Activated T-cell treated with anti-CD3 and anti-CD28 coated beads, Interleukin-2, amount 50 U/mL, for 4 hours (primary cell): ENCODE measurements at regions not wholly inside any gene's neighbourhood (a gene's known extent, or its start where the extent isn't known, plus 50 kb on each side); places are given as distances from the start of the nearest gene placed in this dataset.

Experiments
- ATAC-seq, 2 donors: fragments of 200-7000 bp; cut with Tn5 transposase; one replicate each; pipeline ENCODE4 v1.10.0; 2021
- DNase-seq: peaks from one replicate; pipeline ENCODE4 v3.0.0-alpha.2; 2020
- H3K27me3 Mint-ChIP-seq: one replicate; pipeline ENCODE4 v1.8.0; 2021; ENCODE audit warnings: low read depth, mixed read lengths
- H3K36me3 Mint-ChIP-seq: one replicate; pipeline ENCODE4 v1.8.0; 2022; ENCODE audit warnings: mixed read lengths; ENCODE audit not compliant: insufficient read depth
- H3K4me1 Mint-ChIP-seq: one replicate; pipeline ENCODE4 v1.8.0; 2021; ENCODE audit warnings: low read depth, mixed read lengths
- H3K4me3 Mint-ChIP-seq: one replicate; pipeline ENCODE4 v1.8.0; 2021; ENCODE audit warnings: mild to moderate bottlenecking, moderate library complexity, mixed read lengths
- H3K9me3 Mint-ChIP-seq: one replicate; pipeline ENCODE4 v1.8.0; 2021; ENCODE audit warnings: mixed read lengths

DNA sequence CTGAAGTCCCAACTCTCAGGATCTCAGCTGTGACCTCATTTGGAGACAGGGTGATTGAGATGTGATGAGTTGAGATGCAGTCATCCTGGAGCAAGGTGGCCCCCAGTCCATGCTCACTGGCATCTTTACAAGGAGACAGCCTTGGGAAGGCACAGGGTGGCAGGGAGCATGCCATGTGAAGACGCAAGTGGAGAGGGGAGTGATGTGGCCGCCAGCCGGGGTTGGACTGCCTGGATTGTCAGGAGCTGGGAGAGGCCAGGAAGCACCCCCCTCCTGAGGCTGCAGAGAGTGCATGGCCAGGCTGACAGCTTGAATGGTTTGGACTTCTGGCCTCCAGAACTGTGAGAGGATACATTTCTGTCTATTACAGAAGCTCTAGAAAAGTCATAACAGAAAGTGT, 194.4 kb downstream of the UQCRFS1 start:
- Mint-ChIP-seq H3K9me3 (no peaks in the 10 kb centered on the region), H3K36me3 (no peaks in the 10 kb centered on the region), H3K4me1 (no peaks in the 10 kb centered on the region), H3K27me3 (peaks cover 3% of the 10 kb centered on the region), H3K4me3 (no peak overlapping the region)
- DNase-seq: no peak
- ATAC-seq: no peak

GRCh38 chr19:29017788-29018187, 195.2 kb downstream of the UQCRFS1 start:
- DNase-seq: no peak
- Mint-ChIP-seq H3K4me3 (no peak overlapping the region), H3K27me3 (peaks cover 3% of the 10 kb centered on the region), H3K36me3 (no peaks in the 10 kb centered on the region), H3K4me1 (no peaks in the 10 kb centered on the region), H3K9me3 (no peaks in the 10 kb centered on the region)
- no peak for ATAC-seq

- no peaks in the 10 kb centered on the region for H3K36me3 Mint-ChIP-seq
- no peak overlapping the region for H3K4me3 Mint-ChIP-seq
- DNase-seq (no peak), ATAC-seq (no peak)
- H3K9me3 Mint-ChIP-seq: no peaks in the 10 kb centered on the region
- H3K4me1 Mint-ChIP-seq: no peaks in the 10 kb centered on the region
- H3K27me3 Mint-ChIP-seq: peaks cover 3% of the 10 kb centered on the region
These were observed 195.8 kb downstream of the UQCRFS1 start for GRCh38 chr19:29016926-29017760.

- no peak for ATAC-seq
- H3K4me3 Mint-ChIP-seq: no peak overlapping the region
- H3K4me1 Mint-ChIP-seq: no peaks in the 10 kb centered on the region
- peaks cover 3% of the 10 kb centered on the region for H3K27me3 Mint-ChIP-seq
- no peak for DNase-seq
- H3K36me3 Mint-ChIP-seq: no peaks in the 10 kb centered on the region
- H3K9me3 Mint-ChIP-seq: no peaks in the 10 kb centered on the region
These were observed 196.6 kb downstream of the UQCRFS1 start for GRCh38 chr19:29016353-29016752.

GRCh38 chr19:29015569-29015968, 197.4 kb downstream of the UQCRFS1 start:
- Mint-ChIP-seq H3K4me3 (no peak overlapping the region), H3K9me3 (no peaks in the 10 kb centered on the region), H3K27me3 (peaks cover 2% of the 10 kb centered on the region), H3K36me3 (no peaks in the 10 kb centered on the region), H3K4me1 (no peaks in the 10 kb centered on the region)
- DNase-seq (no peak), ATAC-seq (no peak)

DNA sequence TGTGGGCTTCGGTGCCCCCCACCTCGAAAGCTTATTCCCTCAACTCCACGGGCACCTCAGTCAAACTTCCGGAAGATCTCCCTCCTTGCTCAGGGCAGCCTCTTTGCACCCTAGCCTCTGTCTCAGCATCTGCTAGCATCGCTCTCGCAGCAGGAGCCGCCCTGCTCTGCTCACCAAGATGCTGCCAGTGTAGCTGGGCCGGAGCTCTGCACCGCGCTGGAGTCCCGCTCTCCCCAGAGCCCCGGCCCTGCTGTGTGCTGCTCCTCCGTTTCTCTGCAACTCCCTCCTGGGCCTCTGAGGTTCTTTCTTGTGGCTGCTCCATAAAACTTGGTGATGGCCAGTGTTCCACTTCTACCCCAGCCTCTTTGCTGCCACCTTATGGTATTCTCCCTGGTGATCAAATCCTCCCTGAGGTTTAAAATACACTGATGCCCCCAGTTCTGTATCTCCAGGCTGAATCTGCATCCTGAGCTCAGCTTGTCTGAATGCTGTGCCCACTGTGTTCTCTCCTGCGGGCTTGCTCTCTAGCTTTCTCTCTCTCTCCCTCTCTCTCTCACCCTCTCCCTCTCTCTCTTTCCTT, 198.0 kb downstream of the UQCRFS1 start:
- no peaks in the 10 kb centered on the region for H3K4me1 Mint-ChIP-seq
- no peak for DNase-seq
- H3K9me3 Mint-ChIP-seq: no peaks in the 10 kb centered on the region
- no peaks in the 10 kb centered on the region for H3K36me3 Mint-ChIP-seq
- H3K27me3 Mint-ChIP-seq: peaks cover 2% of the 10 kb centered on the region
- ATAC-seq: no peak
- H3K4me3 Mint-ChIP-seq: no peak overlapping the region

- no peak overlapping the region for H3K4me3 Mint-ChIP-seq
- H3K27me3 Mint-ChIP-seq: peaks cover 2% of the 10 kb centered on the region
- no peaks in the 10 kb centered on the region for H3K9me3 Mint-ChIP-seq
- no peak for ATAC-seq
- no peak for DNase-seq
- H3K4me1 Mint-ChIP-seq: no peaks in the 10 kb centered on the region
- H3K36me3 Mint-ChIP-seq: no peaks in the 10 kb centered on the region
These were observed 199.0 kb downstream of the UQCRFS1 start for GRCh38 chr19:29013988-29014387.

GRCh38 chr19:29013325-29013724, 199.6 kb downstream of the UQCRFS1 start:
- no peaks in the 10 kb centered on the region for H3K9me3 Mint-ChIP-seq
- no peaks in the 10 kb centered on the region for H3K4me1 Mint-ChIP-seq
- ATAC-seq: no peak
- DNase-seq: no peak
- no peak overlapping the region for H3K4me3 Mint-ChIP-seq
- H3K27me3 Mint-ChIP-seq: no peaks in the 10 kb centered on the region
- no peaks in the 10 kb centered on the region for H3K36me3 Mint-ChIP-seq

DNA sequence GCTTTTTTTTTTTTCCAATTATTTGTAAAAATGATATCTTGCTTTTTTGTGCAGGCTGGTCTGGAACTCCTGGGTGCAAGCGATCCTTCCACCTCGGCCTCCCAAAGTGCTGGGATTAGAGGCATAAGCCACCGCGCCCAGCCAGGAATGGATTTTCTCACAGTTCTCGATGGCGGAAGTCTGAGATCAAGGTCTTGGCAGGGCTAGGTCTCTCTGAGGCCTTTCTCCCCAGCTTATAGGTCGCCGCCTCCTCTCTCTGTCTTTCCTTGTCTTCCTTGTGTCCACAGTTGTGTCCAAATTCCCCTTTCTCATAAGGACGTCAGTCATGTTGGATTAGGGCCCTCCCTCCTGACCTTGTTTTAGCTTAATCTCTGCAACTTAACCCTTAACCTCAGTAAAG, 200.5 kb downstream of the UQCRFS1 start:
- Mint-ChIP-seq H3K36me3 (no peaks in the 10 kb centered on the region), H3K4me1 (no peaks in the 10 kb centered on the region), H3K4me3 (no peak overlapping the region), H3K9me3 (no peaks in the 10 kb centered on the region), H3K27me3 (no peaks in the 10 kb centered on the region)
- DNase-seq (no peak), ATAC-seq (no peak)

GRCh38 chr19:29010276-29010675, 202.7 kb downstream of the UQCRFS1 start:
- Mint-ChIP-seq H3K4me1 (no peaks in the 10 kb centered on the region), H3K36me3 (no peaks in the 10 kb centered on the region), H3K4me3 (no peak overlapping the region), H3K27me3 (no peaks in the 10 kb centered on the region), H3K9me3 (no peaks in the 10 kb centered on the region)
- DNase-seq: no peak
- no peak for ATAC-seq

GRCh38 chr19:29006057-29006735, 206.8 kb downstream of the UQCRFS1 start:
- no peaks in the 10 kb centered on the region for H3K36me3 Mint-ChIP-seq
- no peak overlapping the region for H3K4me3 Mint-ChIP-seq
- H3K9me3 Mint-ChIP-seq: no peaks in the 10 kb centered on the region
- H3K4me1 Mint-ChIP-seq: no peaks in the 10 kb centered on the region
- H3K27me3 Mint-ChIP-seq: no peaks in the 10 kb centered on the region
- DNase-seq (no peak), ATAC-seq (no peak)

- no peaks in the 10 kb centered on the region for H3K9me3 Mint-ChIP-seq
- no peak for DNase-seq
- no peaks in the 10 kb centered on the region for H3K4me1 Mint-ChIP-seq
- ATAC-seq: no peak
- H3K4me3 Mint-ChIP-seq: no peak overlapping the region
- peaks cover 2% of the 10 kb centered on the region for H3K27me3 Mint-ChIP-seq
- no peaks in the 10 kb centered on the region for H3K36me3 Mint-ChIP-seq
These were observed 208.2 kb downstream of the UQCRFS1 start for GRCh38 chr19:29004796-29005195.

GRCh38 chr19:29003641-29004409, 209.1 kb downstream of the UQCRFS1 start:
- H3K4me1 Mint-ChIP-seq: no peaks in the 10 kb centered on the region
- H3K27me3 Mint-ChIP-seq: peaks cover 2% of the 10 kb centered on the region
- DNase-seq: no peak
- ATAC-seq: no peak
- no peaks in the 10 kb centered on the region for H3K36me3 Mint-ChIP-seq
- no peaks in the 10 kb centered on the region for H3K9me3 Mint-ChIP-seq
- no peak overlapping the region for H3K4me3 Mint-ChIP-seq

DNA sequence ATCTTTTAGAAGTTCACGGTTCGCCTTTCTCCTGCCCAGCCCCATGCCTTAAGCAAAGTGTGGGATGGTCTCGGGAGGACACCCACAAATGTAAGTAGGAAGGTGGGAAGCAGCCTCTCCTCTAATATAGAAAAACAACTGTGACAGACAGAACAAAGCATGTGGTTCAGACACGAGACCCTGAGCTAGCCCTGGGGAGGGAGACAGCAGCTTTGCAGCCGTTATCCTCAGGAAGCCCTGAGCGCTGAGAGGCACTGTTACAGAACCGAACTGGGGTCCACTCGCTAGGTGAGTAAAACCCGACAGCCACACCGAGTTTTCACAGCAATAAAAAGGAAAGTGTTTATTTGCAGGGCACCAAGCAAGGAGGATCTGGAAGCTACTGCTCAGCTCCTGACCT, 210.6 kb downstream of the UQCRFS1 start:
- Mint-ChIP-seq H3K4me1 (no peaks in the 10 kb centered on the region), H3K4me3 (no peak overlapping the region), H3K9me3 (peaks cover 9% of the 10 kb centered on the region), H3K27me3 (peaks cover 2% of the 10 kb centered on the region), H3K36me3 (no peaks in the 10 kb centered on the region)
- DNase-seq: no peak
- no peak for ATAC-seq
